Loucy (cell line): ENCODE measurements at regions not wholly inside any gene's neighbourhood (a gene's known extent, or its start where the extent isn't known, plus 50 kb on each side); places are given as distances from the start of the nearest gene placed in this dataset.
"Not testable (repeated sequence)": the region's sequence is repeated elsewhere in the genome, so short reads cannot be mapped to it uniquely, and the experiment has no call there.

Experiments
- CTCF ChIP-seq: fragments of 200-600 bp; sonication (generic); conservative IDR thresholded peaks from 2 replicates; pipeline ENCODE4 v1.5.1; 2014; ENCODE audit warnings: mild to moderate bottlenecking, antibody characterized with exemption, low read length
- EZH2phosphoT487 ChIP-seq: fragments of 200-600 bp; IDR thresholded peaks from 2 replicates; pipeline ENCODE4 v1.6.1; 2018; ENCODE audit warnings: antibody characterized with exemption, mild to moderate bottlenecking, moderate library complexity, borderline replicate concordance

- not testable (repeated sequence) for TF ChIP-seq EZH2phosphoT487, CTCF
Measured at GRCh38 chr3:157902680-157903079, 203.5 kb downstream of the SHOX2 start.
